C4-2B (cell line): ENCODE measurements at regions not wholly inside any gene's neighbourhood (a gene's known extent, or its start where the extent isn't known, plus 50 kb on each side); places are given as distances from the start of the nearest gene placed in this dataset.

ENCODE experiments used
- H3K27ac ChIP-seq: fragments of 450-650 bp; 2 replicates; pipeline ENCODE4 v1.5.1; 2017
- CTCF ChIP-seq: fragments of 450-650 bp; conservative IDR thresholded peaks from 2 replicates; pipeline ENCODE4 v1.5.1; 2017; ENCODE audit warnings: mild to moderate bottlenecking
- ZFX ChIP-seq: fragments of 450-650 bp; IDR thresholded peaks from 2 replicates; pipeline ENCODE4 v1.6.1; 2017

- TF ChIP-seq CTCF (no peak), ZFX (no peak)
- H3K27ac ChIP-seq, result no peak overlapping the region
These were observed 119.7 kb downstream of the MACROH2A1 start for GRCh38 chr5:135279328-135279727.

- TF ChIP-seq ZFX (no peak), CTCF (no peak)
- H3K27ac ChIP-seq, result no peak overlapping the region
These were observed 122.9 kb downstream of the MACROH2A1 start for GRCh38 chr5:135276151-135276550.

- no peak for TF ChIP-seq CTCF
- no peak for TF ChIP-seq ZFX
- no peak overlapping the region for H3K27ac ChIP-seq
These were observed 125.8 kb downstream of the MACROH2A1 start for GRCh38 chr5:135273212-135273611.

GRCh38 chr5:135272311-135272805, 126.7 kb downstream of the MACROH2A1 start:
- H3K27ac ChIP-seq, result no peak overlapping the region
- no peak for TF ChIP-seq CTCF
- no peak for TF ChIP-seq ZFX

GRCh38 chr5:135271533-135272310, 127.3 kb downstream of the MACROH2A1 start:
- H3K27ac ChIP-seq, result no peak overlapping the region
- TF ChIP-seq ZFX (no peak), CTCF (no peak)

GRCh38 chr5:135269931-135270421, 129.1 kb downstream of the MACROH2A1 start:
- no peak overlapping the region for H3K27ac ChIP-seq
- no peak for TF ChIP-seq ZFX
- TF ChIP-seq CTCF, result no peak

- no peak overlapping the region for H3K27ac ChIP-seq
- no peak for TF ChIP-seq CTCF
- no peak for TF ChIP-seq ZFX
These were observed 129.8 kb downstream of the MACROH2A1 start for GRCh38 chr5:135269199-135269598.
